HepG2 (cell line): ENCODE measurements at regions not wholly inside any gene's neighbourhood (a gene's known extent, or its start where the extent isn't known, plus 50 kb on each side); places are given as distances from the start of the nearest gene placed in this dataset.
A peak's percentile ranks its signal among the peaks of the same experiment; 100 is the strongest.

ENCODE experiments used
- ADNP ChIP-seq: sonication (generic); formaldehyde crosslinking; IDR thresholded peaks from 2 replicates; pipeline ENCODE4 v1.4.0; 2020; ENCODE audit warnings: missing genetic modification reagents
- GZF1 ChIP-seq: sonication (generic); formaldehyde crosslinking; IDR thresholded peaks from 2 replicates; pipeline ENCODE4 v1.5.1; 2020; ENCODE audit warnings: mild to moderate bottlenecking, missing genetic modification reagents
- ISL2 ChIP-seq: sonication (generic); formaldehyde crosslinking; IDR thresholded peaks from 2 replicates; pipeline ENCODE4 v1.5.0; 2020; ENCODE audit warnings: missing genetic modification reagents
- MLXIP ChIP-seq: sonication (generic); formaldehyde crosslinking; IDR thresholded peaks from 2 replicates; pipeline ENCODE4 v1.9.0; 2021; ENCODE audit warnings: missing genetic modification reagents, borderline replicate concordance
- PRDM15 ChIP-seq: sonication (generic); formaldehyde crosslinking; IDR thresholded peaks from 2 replicates; pipeline ENCODE4 v1.4.0; 2020; ENCODE audit warnings: missing genetic modification reagents
- ZBTB40 ChIP-seq, 2 experiments: fragments of 450-650 bp in 1 of 2; sonication (generic) in 1 of 2; formaldehyde crosslinking in 1 of 2; IDR thresholded peaks; 2 replicates each; pipeline versions ENCODE4 v1.6.1 to v1.8.0; 2016 to 2022; ENCODE audit warnings: antibody characterized with exemption in 1 of 2, mild to moderate bottlenecking in 1 of 2, missing genetic modification reagents in 1 of 2
- ZFP36 ChIP-seq: fragments of 150-350 bp; IDR thresholded peaks from 2 replicates; pipeline ENCODE4 v1.6.1; 2018; ENCODE audit warnings: borderline replicate concordance, low read length, low read depth; ENCODE audit not compliant: partially characterized antibody
- ZZZ3 ChIP-seq: sonication (generic); formaldehyde crosslinking; IDR thresholded peaks from 2 replicates; pipeline ENCODE4 v1.4.0; 2020; ENCODE audit warnings: missing genetic modification reagents, mild to moderate bottlenecking, borderline replicate concordance
- TF ChIP-seq, protein P1 (sequence below): sonication (generic); formaldehyde crosslinking; IDR thresholded peaks from 2 replicates; pipeline ENCODE4 v1.5.0; 2020; ENCODE audit warnings: missing genetic modification reagents

DNA sequence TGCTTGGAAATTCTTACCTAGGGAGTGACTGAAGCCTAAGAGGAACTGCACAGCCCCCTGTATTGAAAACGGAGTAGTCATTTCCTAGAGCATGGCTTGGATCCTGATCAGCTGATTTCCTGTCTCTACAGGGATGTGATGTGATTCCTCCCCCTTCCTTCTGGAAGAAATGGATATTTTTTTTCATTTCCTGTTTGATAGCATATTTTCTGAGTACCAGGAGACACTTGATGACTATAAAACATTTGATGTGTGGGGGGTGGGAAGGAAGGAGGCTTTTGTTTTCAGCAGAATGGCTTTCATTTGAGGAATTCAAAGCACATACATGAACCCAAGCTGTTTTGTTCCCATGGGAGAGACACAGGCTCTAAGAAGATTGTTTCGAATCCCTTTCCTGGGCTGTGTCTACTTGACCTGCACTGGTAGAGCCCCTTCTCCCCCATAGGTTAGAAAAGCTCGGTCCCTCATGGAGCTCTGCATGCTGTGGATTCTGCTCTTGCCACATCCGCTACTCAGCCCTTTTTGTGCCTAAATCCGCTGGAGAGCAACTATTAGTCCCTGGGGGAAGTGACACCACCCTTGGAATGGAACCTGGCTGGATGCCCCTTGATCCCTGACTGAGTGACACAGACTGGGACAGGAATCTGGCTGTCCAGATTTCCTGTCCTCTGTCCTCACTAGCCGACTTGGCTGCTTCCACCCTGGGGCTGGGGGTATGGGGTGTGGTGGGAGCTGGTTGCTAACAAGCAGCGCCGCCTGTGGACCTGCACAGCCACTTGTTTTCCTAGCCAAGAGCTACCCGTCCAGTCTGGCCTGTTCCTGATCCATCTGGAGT, 71.8 kb upstream of the MACF1 start (continued):
- no peak for TF ChIP-seq ZBTB40 (IDR thresholded peaks at IDR 0.05)
- no peak for TF ChIP-seq ZBTB40 (CRISPR knock-in tag; IDR thresholded peaks at IDR 0.05)
- peak; percentile 30; the same call in 1 of the 2 replicates for TF ChIP-seq ISL2
- TF ChIP-seq ADNP (CRISPR knock-in tag): no peak
- TF ChIP-seq, protein P1, sequence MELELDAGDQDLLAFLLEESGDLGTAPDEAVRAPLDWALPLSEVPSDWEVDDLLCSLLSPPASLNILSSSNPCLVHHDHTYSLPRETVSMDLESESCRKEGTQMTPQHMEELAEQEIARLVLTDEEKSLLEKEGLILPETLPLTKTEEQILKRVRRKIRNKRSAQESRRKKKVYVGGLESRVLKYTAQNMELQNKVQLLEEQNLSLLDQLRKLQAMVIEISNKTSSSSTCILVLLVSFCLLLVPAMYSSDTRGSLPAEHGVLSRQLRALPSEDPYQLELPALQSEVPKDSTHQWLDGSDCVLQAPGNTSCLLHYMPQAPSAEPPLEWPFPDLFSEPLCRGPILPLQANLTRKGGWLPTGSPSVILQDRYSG: no peak
- TF ChIP-seq MLXIP (CRISPR knock-in tag): no peak
- no peak for TF ChIP-seq ZFP36
- TF ChIP-seq PRDM15 (CRISPR knock-in tag): no peak; the same call in 1 of the 2 replicates
- TF ChIP-seq ZZZ3 (CRISPR knock-in tag): no peak
- TF ChIP-seq GZF1 (CRISPR knock-in tag): 0 out of 2 replicates have a peak, but pooled peaks have one; percentile 28
